ENCODE measurements at regions not wholly inside any gene's neighbourhood (a gene's known extent, or its start where the extent isn't known, plus 50 kb on each side); places are given as distances from the start of the nearest gene placed in this dataset.
"Not testable (repeated sequence)": the region's sequence is repeated elsewhere in the genome, so short reads cannot be mapped to it uniquely, and the experiment has no call there.

GRCh38 chr6:115442323-115442722 is 618.4 kb downstream of the FRK start:
- H3K9me3 Mint-ChIP-seq: no peaks in the 10 kb centered on the region
- H2AFZ ChIP-seq (replicated peaks): no peak overlapping the region
- no peaks in the 10 kb centered on the region for H3K36me3 ChIP-seq
- H3K36me3 Mint-ChIP-seq: no peaks in the 10 kb centered on the region
- H3K4me3 Mint-ChIP-seq: no peak overlapping the region
- TF ChIP-seq EZH2phosphoT487 (IDR thresholded peaks at IDR 0.05): no peak
- TF ChIP-seq EZH2 (IDR thresholded peaks at IDR 0.05): no peak
- TF ChIP-seq CTCF (IDR thresholded peaks at IDR 0.05): no peak
- H3K4me2 ChIP-seq: no peak overlapping the region
- no peaks in the 10 kb centered on the region for H3K4me1 ChIP-seq
- no peak overlapping the region for H3K9ac ChIP-seq
- H3K27me3 ChIP-seq: no peaks in the 10 kb centered on the region
- H3K4me3 ChIP-seq: no peak overlapping the region
- H3K27ac ChIP-seq: peak overlapping the region; percentile 29
- no peaks in the 10 kb centered on the region for H4K20me1 ChIP-seq (ENCODE audit: low read depth)
- no peak overlapping the region for H3K27ac Mint-ChIP-seq
- no peaks in the 10 kb centered on the region for H3K79me2 ChIP-seq (ENCODE audit: low read depth)
- H3K27me3 Mint-ChIP-seq (ENCODE audit: insufficient read depth, low read depth): no peaks in the 10 kb centered on the region
- no peak for DNase-seq (ENCODE audit: low spot score)
- H3K4me1 Mint-ChIP-seq: peaks cover 9% of the 10 kb centered on the region
- no peaks in the 10 kb centered on the region for H3K9me3 ChIP-seq (ENCODE audit: low read depth)
- H3F3A ChIP-seq (ENCODE audit: low read depth): no peaks in the 10 kb centered on the region

GRCh38 chr6:115441651-115442050 is 619.0 kb downstream of the FRK start:
- Histone ChIP-seq H3F3A (ENCODE audit: low read depth) (no peaks in the 10 kb centered on the region), H3K79me2 (ENCODE audit: low read depth) (no peaks in the 10 kb centered on the region), H3K27me3 (no peaks in the 10 kb centered on the region), H3K4me3 (no peak overlapping the region), H3K4me2 (no peak overlapping the region), H3K27ac (no peak overlapping the region), H3K9ac (no peak overlapping the region), H3K36me3 (no peaks in the 10 kb centered on the region), H3K9me3 (ENCODE audit: low read depth) (no peaks in the 10 kb centered on the region), H4K20me1 (ENCODE audit: low read depth) (no peaks in the 10 kb centered on the region), H2AFZ (replicated peaks) (no peak overlapping the region), H3K4me1 (no peaks in the 10 kb centered on the region)
- Mint-ChIP-seq H3K4me1 (peaks cover 9% of the 10 kb centered on the region), H3K27me3 (ENCODE audit: insufficient read depth, low read depth) (no peaks in the 10 kb centered on the region), H3K9me3 (no peaks in the 10 kb centered on the region), H3K36me3 (no peaks in the 10 kb centered on the region), H3K27ac (no peak overlapping the region), H3K4me3 (no peak overlapping the region)
- TF ChIP-seq CTCF (IDR thresholded peaks at IDR 0.05): no peak
- TF ChIP-seq EZH2 (IDR thresholded peaks at IDR 0.05): no peak
- DNase-seq (ENCODE audit: low spot score): no peak

GRCh38 chr6:115415378-115415777 is 645.3 kb downstream of the FRK start:
- H3K9ac ChIP-seq: no peak overlapping the region
- H3K27ac Mint-ChIP-seq: no peak overlapping the region
- H2AFZ ChIP-seq (replicated peaks): no peak overlapping the region
- peaks cover 9% of the 10 kb centered on the region for H3K4me1 ChIP-seq
- peaks cover 7% of the 10 kb centered on the region for H3F3A ChIP-seq (ENCODE audit: low read depth)
- H3K36me3 Mint-ChIP-seq: no peaks in the 10 kb centered on the region
- no peak overlapping the region for H3K4me3 Mint-ChIP-seq
- H3K27ac ChIP-seq: no peak overlapping the region
- no peaks in the 10 kb centered on the region for H4K20me1 ChIP-seq (ENCODE audit: low read depth)
- H3K27me3 ChIP-seq: no peaks in the 10 kb centered on the region
- H3K4me1 Mint-ChIP-seq: peaks cover 12% of the 10 kb centered on the region
- H3K36me3 ChIP-seq: no peaks in the 10 kb centered on the region
- peak; percentile 47 for DNase-seq (ENCODE audit: low spot score)
- H3K9me3 ChIP-seq (ENCODE audit: low read depth): no peaks in the 10 kb centered on the region
- peak overlapping the region; percentile 3 for H3K4me2 ChIP-seq
- H3K79me2 ChIP-seq (ENCODE audit: low read depth): no peaks in the 10 kb centered on the region
- TF ChIP-seq CTCF (IDR thresholded peaks at IDR 0.05): no peak
- TF ChIP-seq EZH2 (IDR thresholded peaks at IDR 0.05): no peak
- TF ChIP-seq EZH2phosphoT487 (IDR thresholded peaks at IDR 0.05): no peak
- no peak overlapping the region for H3K4me3 ChIP-seq
- peaks cover 3% of the 10 kb centered on the region for H3K9me3 Mint-ChIP-seq
- H3K27me3 Mint-ChIP-seq (ENCODE audit: insufficient read depth, low read depth): peaks cover 8% of the 10 kb centered on the region

GRCh38 chr6:115414916-115415315 is 645.8 kb downstream of the FRK start:
- not testable (repeated sequence) for H3K36me3 ChIP-seq; H2AFZ ChIP-seq (replicated peaks); H3F3A ChIP-seq (ENCODE audit: low read depth); H3K9me3 ChIP-seq (ENCODE audit: low read depth); H3K4me3 Mint-ChIP-seq; H3K27me3 Mint-ChIP-seq (ENCODE audit: insufficient read depth, low read depth); H3K27me3 ChIP-seq; H3K79me2 ChIP-seq (ENCODE audit: low read depth); H3K9ac ChIP-seq; H3K36me3 Mint-ChIP-seq; H3K4me3 ChIP-seq; H3K9me3 Mint-ChIP-seq; H3K27ac Mint-ChIP-seq; H3K4me1 ChIP-seq; H3K27ac ChIP-seq; H4K20me1 ChIP-seq (ENCODE audit: low read depth)
- H3K4me2 ChIP-seq: peak overlapping the region; percentile 3
- peak; percentile 6 for DNase-seq (ENCODE audit: low spot score)
- peaks cover 12% of the 10 kb centered on the region for H3K4me1 Mint-ChIP-seq

Data from neural progenitor cell (in vitro differentiated cells).